Liver (tissue), 8 donors: ENCODE measurements at regions not wholly inside any gene's neighbourhood (a gene's known extent, or its start where the extent isn't known, plus 50 kb on each side); places are given as distances from the start of the nearest gene placed in this dataset.

Experiments
- DNase-seq: peaks from one replicate; pipeline ENCODE4 v3.0.0-alpha.2; 2017; ENCODE audit warnings: low spot score
- H3K27ac ChIP-seq, 2 donors: one replicate each; pipeline ENCODE4 v1.7.0; 2013; ENCODE audit warnings: inconsistent platforms in 2 of 2, low read length in 2 of 2, control low read depth in 1 of 2, low read depth in 1 of 2, mild to moderate bottlenecking in 1 of 2
- H3K27me3 ChIP-seq, 4 donors: one replicate each; pipeline versions ENCODE4 v1.6.1 to v1.7.0; 2013; ENCODE audit warnings: low read length in 3 of 4, inconsistent platforms in 1 of 4, mild to moderate bottlenecking in 1 of 4, moderate library complexity in 1 of 4; ENCODE audit not compliant: control insufficient read depth in 4 of 4, insufficient read depth in 4 of 4
- H3K36me3 ChIP-seq, 4 donors: one replicate each; pipeline versions ENCODE4 v1.6.1 to v1.7.0; 2013; ENCODE audit warnings: low read length in 3 of 4, mild to moderate bottlenecking in 3 of 4, low read depth in 1 of 4, moderate library complexity in 1 of 4; ENCODE audit not compliant: control insufficient read depth in 4 of 4, insufficient read depth in 3 of 4
- H3K4me1 ChIP-seq, 4 donors: one replicate each; pipeline versions ENCODE4 v1.6.1 to v1.7.0; 2013; ENCODE audit warnings: low read length in 3 of 4, mild to moderate bottlenecking in 3 of 4, moderate library complexity in 1 of 4; ENCODE audit not compliant: control insufficient read depth in 4 of 4, insufficient read depth in 4 of 4
- H3K4me3 ChIP-seq, 3 donors: one replicate each; pipeline versions ENCODE4 v1.6.1 to v1.7.0; 2013; ENCODE audit warnings: low read length in 3 of 3, control low read depth in 1 of 3, low read depth in 1 of 3, mild to moderate bottlenecking in 1 of 3
- H3K9ac ChIP-seq, 2 donors: one replicate each; pipeline ENCODE4 v1.7.0; 2013; ENCODE audit warnings: low read length in 2 of 2, mild to moderate bottlenecking in 2 of 2, moderate library complexity in 2 of 2, control low read depth in 1 of 2, low read depth in 1 of 2
- H3K9me3 ChIP-seq, 4 donors: one replicate each; pipeline versions ENCODE4 v1.6.1 to v1.7.0; 2013; ENCODE audit warnings: low read length in 3 of 4; ENCODE audit not compliant: control insufficient read depth in 4 of 4
- ATF3 ChIP-seq: IDR thresholded peaks from 2 replicates; pipeline ENCODE4 v1.6.1; 2016; ENCODE audit warnings: antibody characterized with exemption
- CTCF ChIP-seq: fragments of 150-350 bp; IDR thresholded peaks from 2 replicates; pipeline ENCODE4 v1.5.1; 2017; ENCODE audit warnings: improper control_type of control experiment, low read depth, low read length; ENCODE audit not compliant: missing input control
- EGR1 ChIP-seq, 2 donors: IDR thresholded peaks; 2 replicates each; pipeline ENCODE4 v1.6.1; 2016 to 2018; ENCODE audit warnings: antibody characterized with exemption in 2 of 2, low read depth in 2 of 2
- GABPA ChIP-seq, 2 donors: IDR thresholded peaks in 1 of 2; conservative IDR thresholded peaks in 1 of 2; 2 replicates each; pipeline ENCODE4 v1.6.1; 2016; ENCODE audit warnings: antibody characterized with exemption in 2 of 2, mild to moderate bottlenecking in 1 of 2, moderate library complexity in 1 of 2
- HNF4A ChIP-seq, 2 donors: conservative IDR thresholded peaks; 2 replicates each; pipeline ENCODE4 v1.6.1; 2016; ENCODE audit warnings: antibody characterized with exemption in 2 of 2, mild to moderate bottlenecking in 2 of 2
- HNF4G ChIP-seq: IDR thresholded peaks from 2 replicates; pipeline ENCODE4 v1.6.1; 2016; ENCODE audit warnings: antibody characterized with exemption
- JUND ChIP-seq, 2 donors: IDR thresholded peaks; 2 replicates each; pipeline ENCODE4 v1.6.1; 2016; ENCODE audit warnings: antibody characterized with exemption in 2 of 2
- MAX ChIP-seq: IDR thresholded peaks from 2 replicates; pipeline ENCODE4 v1.6.1; 2016; ENCODE audit warnings: antibody characterized with exemption
- NR2F2 ChIP-seq: IDR thresholded peaks from 2 replicates; pipeline ENCODE4 v1.6.1; 2016; ENCODE audit warnings: antibody characterized with exemption
- RAD21 ChIP-seq, 2 donors: IDR thresholded peaks; 2 replicates each; pipeline ENCODE4 v1.6.1; 2016; ENCODE audit warnings: antibody characterized with exemption in 2 of 2, mild to moderate bottlenecking in 2 of 2
- RXRA ChIP-seq, 2 donors: IDR thresholded peaks; 2 replicates each; pipeline ENCODE4 v1.6.1; 2017 to 2018; ENCODE audit warnings: antibody characterized with exemption in 2 of 2, mild to moderate bottlenecking in 1 of 2
- SP1 ChIP-seq: IDR thresholded peaks from 2 replicates; pipeline ENCODE4 v1.6.1; 2018; ENCODE audit warnings: antibody characterized with exemption, mild to moderate bottlenecking
- TAF1 ChIP-seq: conservative IDR thresholded peaks from 2 replicates; pipeline ENCODE4 v1.6.1; 2016; ENCODE audit warnings: antibody characterized with exemption, mild to moderate bottlenecking
- ZBTB33 ChIP-seq: IDR thresholded peaks from 2 replicates; pipeline ENCODE4 v1.6.1; 2016; ENCODE audit warnings: antibody characterized with exemption
- WGBS: extraction: QIAGEN DNeasy Blood & Tissue Kit; methylation state at CpG from one replicate; pipeline ENCODE4 v1.1.7; 2013; 5-methylcytosine and 5-hydroxymethylcytosine counted together
- donor health status: healthy.
- donor health status: healthy.
- donor health status: healthy.
- donor health status: healthy.
- donor health status: healthy.

GRCh38 chr1:90262791-90263190, 267.9 kb downstream of the ZNF326 start:
- Histone ChIP-seq H3K4me3 (no peak overlapping the region), H3K27ac (no peak overlapping the region), H3K4me1 (no peaks in the 10 kb centered on the region), H3K36me3 (no peaks in the 10 kb centered on the region), H3K9me3 (peaks cover 0 to 5% (median 0%) of the 10 kb centered on the region in 4 donors), H3K9ac (no peak overlapping the region), H3K27me3 (no peaks in the 10 kb centered on the region)
- 58% methylated on average over 2 of the region's 2 CpGs for WGBS
- no peak for DNase-seq
- no peak for TF ChIP-seq TAF1
- no peak for TF ChIP-seq NR2F2
- TF ChIP-seq MAX = no peak
- TF ChIP-seq HNF4G = no peak
- no peak for TF ChIP-seq EGR1 (IDR thresholded peaks at IDR 0.05; ENCODE audit: low read depth in 2 of 2)
- no peak for TF ChIP-seq ATF3
- TF ChIP-seq ZBTB33 = no peak
- TF ChIP-seq JUND (IDR thresholded peaks at IDR 0.05) = no peak
- no peak for TF ChIP-seq RAD21 (IDR thresholded peaks at IDR 0.05)
- no peak for TF ChIP-seq SP1
- TF ChIP-seq CTCF = no peak
- TF ChIP-seq RXRA (IDR thresholded peaks at IDR 0.05) = no peak
- TF ChIP-seq HNF4A (conservative IDR thresholded peaks at IDR 0.05) = no peak

GRCh38 chr1:90262286-90262685, 267.4 kb downstream of the ZNF326 start:
- TF ChIP-seq CTCF (no peak), GABPA (IDR thresholded peaks at IDR 0.05 in 1 of 2, conservative IDR thresholded peaks at IDR 0.05 in 1 of 2) (no peak), JUND (IDR thresholded peaks at IDR 0.05) (no peak)
- H3K9ac ChIP-seq = no peak overlapping the region
- no peak overlapping the region for H3K4me3 ChIP-seq
- no peak overlapping the region for H3K27ac ChIP-seq
- peaks cover 0 to 5% (median 0%) of the 10 kb centered on the region in 4 donors for H3K9me3 ChIP-seq
- WGBS = 44% methylated on average over 1 of the region's 1 CpG
- H3K36me3 ChIP-seq = no peaks in the 10 kb centered on the region
- DNase-seq = no peak
- H3K4me1 ChIP-seq = no peaks in the 10 kb centered on the region
- H3K27me3 ChIP-seq = no peaks in the 10 kb centered on the region
